NOMO-1 treated with dmso at 0.1 percent for 144 hours (cell line): ENCODE measurements at regions not wholly inside any gene's neighbourhood (a gene's known extent, or its start where the extent isn't known, plus 50 kb on each side); places are given as distances from the start of the nearest gene placed in this dataset.

Experiments used
- DNase-seq: peaks from one replicate; lab custom pipeline; 2025; ENCODE audit not compliant: unreplicated experiment; lab: John Stamatoyannopoulos, UW

- DNase-seq = no peak
Measured at GRCh38 chr2:47266939-47267710, 90.8 kb upstream of the CALM2 start.

GRCh38 chr2:47265751-47266231 is 89.5 kb upstream of the CALM2 start:
- no peak for DNase-seq

GRCh38 chr2:47265158-47265557 is 88.8 kb upstream of the CALM2 start:
- no peak for DNase-seq

GRCh38 chr2:47264686-47265085 is 88.4 kb upstream of the CALM2 start:
- DNase-seq = no peak

GRCh38 chr2:47264143-47264542 is 87.8 kb upstream of the CALM2 start:
- no peak for DNase-seq

GRCh38 chr2:47262657-47263056 is 86.3 kb upstream of the CALM2 start:
- DNase-seq = no peak

GRCh38 chr2:47260971-47261370 is 84.7 kb upstream of the CALM2 start:
- no peak for DNase-seq

- no peak for DNase-seq
Measured at GRCh38 chr2:47259829-47260228, 83.5 kb upstream of the CALM2 start.

GRCh38 chr2:47257946-47258348 is 81.6 kb upstream of the CALM2 start:
- no peak for DNase-seq

- DNase-seq = no peak
Measured at GRCh38 chr2:47256416-47257087, 80.2 kb upstream of the CALM2 start.

- no peak for DNase-seq
Measured at GRCh38 chr2:47255794-47256193, 79.5 kb upstream of the CALM2 start.

GRCh38 chr2:47254464-47254863 is 78.2 kb upstream of the CALM2 start:
- DNase-seq = no peak

- no peak for DNase-seq
Measured at GRCh38 chr2:47253447-47253846, 77.1 kb upstream of the CALM2 start.

- DNase-seq = no peak
Measured at GRCh38 chr2:47251404-47251675, 75.0 kb upstream of the CALM2 start.

- DNase-seq = no peak
Measured at GRCh38 chr2:47250586-47251403, 74.5 kb upstream of the CALM2 start.

GRCh38 chr2:47249931-47250330 is 73.6 kb upstream of the CALM2 start:
- no peak for DNase-seq

- no peak for DNase-seq
Measured at GRCh38 chr2:47249157-47249900, 73.0 kb upstream of the CALM2 start.

- no peak for DNase-seq
Measured at GRCh38 chr2:47243596-47244323, 67.4 kb upstream of the CALM2 start.

- DNase-seq = no peak
Measured at GRCh38 chr2:47241715-47242114, 65.4 kb upstream of the CALM2 start.

- no peak for DNase-seq
Measured at GRCh38 chr2:47239119-47239969, 63.0 kb upstream of the CALM2 start.
